Heart left ventricle (tissue), 13 donors: ENCODE measurements at regions not wholly inside any gene's neighbourhood (a gene's known extent, or its start where the extent isn't known, plus 50 kb on each side); places are given as distances from the start of the nearest gene placed in this dataset.

Experiments
- POLR2A ChIP-seq, 2 donors: fragments of 450-650 bp; IDR thresholded peaks; one replicate each; pipeline ENCODE4 v1.6.1; 2017; ENCODE audit warnings: antibody characterized with exemption in 2 of 2, mild to moderate bottlenecking in 2 of 2, moderate library complexity in 2 of 2
- TF ChIP-seq, protein P1 (sequence below), 12 donors: fragments of 200-600 bp; sonication (generic) in 4 of 12; IDR thresholded peaks; one replicate each; pipeline versions ENCODE4 v1.5.0 to v1.8.0; 2018 to 2022; ENCODE audit warnings: antibody characterized with exemption in 12 of 12, mild to moderate bottlenecking in 5 of 12
- donor health status: ischemic (EF 13 %, LVEDD 7.1; RV severe dilation, severe dysfunction).
- donor health status: DM: no; HTN: yes; CAD: no.
- donor health status: DM: no; HTN: no; CAD: no.
- donor health status: ischemic (EF 25% LVEDD 6.9; RV normal size, moderate dysfunction).
- donor health status: ischemic (EF 25% LVEDD 5.7; RV mildly dilated, moderate dysfunction).
- donor health status: ischemic (EF 35%, LVEDD 5.7; RV mildly dilated, moderate dysfunction).
- donor health status: nonischemic (EF 11% LVEDD 7.7; RV severe dilation, severe dysfunction).
- donor health status: DM: yes; HTN: yes; CAD: no.
- donor health status: PGD.
- donor health status: ischemic (EF 29% LVEDD 5.4; RV normal size, mild dysfunction).
- donor health status: nonischemic (EF 23%, LVEDD 6.1; RV moderate dilation, normal function).

DNA sequence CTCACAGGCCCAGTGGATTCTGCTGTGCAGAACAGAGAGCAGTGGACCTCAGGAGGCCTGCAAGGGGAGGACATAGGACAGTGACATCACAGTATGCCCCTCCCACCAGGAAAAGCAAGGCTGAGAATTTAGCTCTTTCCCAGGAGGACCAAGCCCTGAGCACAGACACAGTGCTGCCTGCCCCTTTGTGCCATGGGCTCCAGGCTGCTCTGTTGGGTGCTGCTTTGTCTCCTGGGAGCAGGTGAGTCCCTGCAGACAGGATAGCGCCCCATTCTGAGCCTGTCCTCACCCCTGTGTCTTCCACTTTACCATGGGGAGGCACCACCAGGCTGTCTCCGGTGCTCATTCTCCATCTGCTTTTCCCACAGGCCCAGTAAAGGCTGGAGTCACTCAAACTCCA, 63.0 kb upstream of the PRSS58 start:
- TF ChIP-seq, protein P1, sequence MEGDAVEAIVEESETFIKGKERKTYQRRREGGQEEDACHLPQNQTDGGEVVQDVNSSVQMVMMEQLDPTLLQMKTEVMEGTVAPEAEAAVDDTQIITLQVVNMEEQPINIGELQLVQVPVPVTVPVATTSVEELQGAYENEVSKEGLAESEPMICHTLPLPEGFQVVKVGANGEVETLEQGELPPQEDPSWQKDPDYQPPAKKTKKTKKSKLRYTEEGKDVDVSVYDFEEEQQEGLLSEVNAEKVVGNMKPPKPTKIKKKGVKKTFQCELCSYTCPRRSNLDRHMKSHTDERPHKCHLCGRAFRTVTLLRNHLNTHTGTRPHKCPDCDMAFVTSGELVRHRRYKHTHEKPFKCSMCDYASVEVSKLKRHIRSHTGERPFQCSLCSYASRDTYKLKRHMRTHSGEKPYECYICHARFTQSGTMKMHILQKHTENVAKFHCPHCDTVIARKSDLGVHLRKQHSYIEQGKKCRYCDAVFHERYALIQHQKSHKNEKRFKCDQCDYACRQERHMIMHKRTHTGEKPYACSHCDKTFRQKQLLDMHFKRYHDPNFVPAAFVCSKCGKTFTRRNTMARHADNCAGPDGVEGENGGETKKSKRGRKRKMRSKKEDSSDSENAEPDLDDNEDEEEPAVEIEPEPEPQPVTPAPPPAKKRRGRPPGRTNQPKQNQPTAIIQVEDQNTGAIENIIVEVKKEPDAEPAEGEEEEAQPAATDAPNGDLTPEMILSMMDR (IDR thresholded peaks at IDR 0.05) = no peak
- TF ChIP-seq POLR2A (IDR thresholded peaks at IDR 0.05) = no peak
